Subcutaneous abdominal adipose tissue (tissue), 5 donors: ENCODE measurements at regions not wholly inside any gene's neighbourhood (a gene's known extent, or its start where the extent isn't known, plus 50 kb on each side); places are given as distances from the start of the nearest gene placed in this dataset.
"Not testable (repeated sequence)": the region's sequence is repeated elsewhere in the genome, so short reads cannot be mapped to it uniquely, and the experiment has no call there.

ENCODE experiments used
- H3K27ac ChIP-seq: one replicate; pipeline ENCODE4 v1.7.0; 2013; ENCODE audit warnings: low read depth, mild to moderate bottlenecking, inconsistent platforms, low read length, moderate library complexity
- H3K27me3 ChIP-seq, 5 donors: one replicate each; pipeline ENCODE4 v1.7.0; 2013; ENCODE audit warnings: low read length in 5 of 5, inconsistent platforms in 1 of 5; ENCODE audit not compliant: control insufficient read depth in 5 of 5, insufficient read depth in 4 of 5
- H3K36me3 ChIP-seq, 5 donors: one replicate each; pipeline ENCODE4 v1.7.0; 2013; ENCODE audit warnings: low read length in 5 of 5; ENCODE audit not compliant: control insufficient read depth in 5 of 5, insufficient read depth in 5 of 5
- H3K4me1 ChIP-seq, 5 donors: one replicate each; pipeline ENCODE4 v1.7.0; 2013; ENCODE audit warnings: low read length in 5 of 5, mild to moderate bottlenecking in 3 of 5, moderate library complexity in 1 of 5; ENCODE audit not compliant: control insufficient read depth in 5 of 5, insufficient read depth in 5 of 5
- H3K4me3 ChIP-seq, 5 donors: one replicate each; pipeline ENCODE4 v1.7.0; 2013; ENCODE audit warnings: low read length in 5 of 5, low read depth in 1 of 5
- H3K9ac ChIP-seq, 5 donors: one replicate each; pipeline ENCODE4 v1.7.0; 2013; ENCODE audit warnings: low read length in 5 of 5, mild to moderate bottlenecking in 4 of 5, moderate library complexity in 3 of 5
- H3K9me3 ChIP-seq, 5 donors: one replicate each; pipeline ENCODE4 v1.7.0; 2013; ENCODE audit warnings: low read length in 5 of 5; ENCODE audit not compliant: control insufficient read depth in 5 of 5
- donor health status: healthy.
- donor health status: healthy.
- donor health status: healthy.
- donor health status: healthy.
- donor health status: healthy.

GRCh38 chr9:31588006-31588405 lies 796.4 kb upstream of the ACO1 start:
- H3K4me1 ChIP-seq, result no peaks in the 10 kb centered on the region
- H3K27ac ChIP-seq, result no peak overlapping the region
- no peak overlapping the region for H3K4me3 ChIP-seq
- H3K27me3 ChIP-seq, result no peaks in the 10 kb centered on the region
- H3K9me3 ChIP-seq, result no peaks in the 10 kb centered on the region
- no peaks in the 10 kb centered on the region for H3K36me3 ChIP-seq
- no peak overlapping the region for H3K9ac ChIP-seq

GRCh38 chr9:31588756-31589155 lies 795.7 kb upstream of the ACO1 start:
- Histone ChIP-seq H3K27me3 (no peaks in the 10 kb centered on the region), H3K9ac (no peak overlapping the region), H3K4me3 (no peak overlapping the region), H3K4me1 (no peaks in the 10 kb centered on the region), H3K36me3 (no peaks in the 10 kb centered on the region), H3K9me3 (no peaks in the 10 kb centered on the region), H3K27ac (no peak overlapping the region)

DNA sequence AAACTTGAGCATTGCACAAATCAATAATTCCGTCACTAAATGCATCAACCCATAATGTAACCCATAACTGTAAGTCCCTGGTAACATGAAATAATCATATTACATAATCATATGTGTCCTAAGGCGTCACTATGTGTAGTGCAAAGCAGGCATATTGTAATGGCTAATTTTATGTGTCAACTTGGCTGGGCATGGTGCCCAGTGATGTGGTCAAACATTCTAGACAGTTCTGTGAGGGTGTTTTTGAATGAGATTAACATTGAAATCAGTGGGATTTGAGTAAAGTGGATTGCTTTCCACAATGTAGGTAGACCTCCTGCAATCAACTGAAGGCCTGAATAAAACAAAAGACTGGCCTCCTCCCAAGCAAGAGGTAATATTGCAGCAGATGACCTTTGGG lies 794.4 kb upstream of the ACO1 start:
- H3K9ac ChIP-seq, result no peak overlapping the region
- H3K4me3 ChIP-seq, result no peak overlapping the region
- no peak overlapping the region for H3K27ac ChIP-seq
- no peaks in the 10 kb centered on the region for H3K4me1 ChIP-seq
- no peaks in the 10 kb centered on the region for H3K9me3 ChIP-seq
- H3K27me3 ChIP-seq, result no peaks in the 10 kb centered on the region
- no peaks in the 10 kb centered on the region for H3K36me3 ChIP-seq

DNA sequence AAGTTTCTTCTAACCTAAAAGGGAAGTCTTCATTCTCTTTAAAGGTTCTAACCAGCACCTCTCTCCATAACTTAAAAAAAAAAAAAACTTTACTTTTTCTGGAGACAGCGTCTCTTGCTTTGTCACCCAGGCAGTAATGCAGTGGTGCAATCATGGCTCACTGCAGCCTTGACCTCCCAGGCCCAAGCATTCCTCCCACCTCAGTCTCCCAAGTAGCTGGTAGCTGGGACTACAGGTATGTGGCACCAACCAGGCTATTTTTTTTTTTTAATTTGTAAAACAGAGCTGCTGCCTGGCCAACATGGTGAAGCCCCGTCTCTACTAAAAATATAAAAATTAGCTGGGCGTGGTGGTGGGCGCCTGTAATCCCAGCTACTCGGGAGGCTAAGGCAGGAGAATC lies 787.4 kb upstream of the ACO1 start:
- not testable (repeated sequence) for H3K9ac ChIP-seq, H3K36me3 ChIP-seq, H3K4me1 ChIP-seq

GRCh38 chr9:31597977-31598376 lies 786.5 kb upstream of the ACO1 start:
- no peak overlapping the region for H3K9ac ChIP-seq
- H3K36me3 ChIP-seq, result no peaks in the 10 kb centered on the region
- H3K27ac ChIP-seq, result no peak overlapping the region
- no peaks in the 10 kb centered on the region for H3K4me1 ChIP-seq
- H3K27me3 ChIP-seq, result no peaks in the 10 kb centered on the region
- H3K9me3 ChIP-seq, result no peaks in the 10 kb centered on the region
- no peak overlapping the region for H3K4me3 ChIP-seq

More for the DNA sequence above, 787.4 kb upstream of the ACO1 start:
- H3K4me3 ChIP-seq, H3K27me3 ChIP-seq, H3K27ac ChIP-seq, H3K9me3 ChIP-seq: not testable (repeated sequence)

DNA sequence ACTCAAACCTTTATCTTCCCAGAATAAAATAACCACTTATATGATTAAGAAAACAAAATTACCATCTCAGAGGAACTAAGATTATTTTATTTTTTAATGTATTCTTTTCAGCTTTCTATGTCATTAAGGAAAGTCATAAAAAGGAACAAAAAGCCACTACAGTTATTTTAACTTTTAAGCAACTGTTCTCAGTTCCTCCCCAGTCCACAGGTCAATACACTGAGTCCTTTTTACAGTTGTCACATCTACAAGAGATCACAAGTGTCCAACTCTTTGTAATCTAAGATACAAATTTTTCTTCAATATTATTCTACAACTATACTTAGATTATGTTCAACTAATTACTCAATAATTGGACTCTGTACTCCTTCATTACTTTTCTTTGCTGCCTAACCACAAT lies 782.8 kb upstream of the ACO1 start:
- Histone ChIP-seq H3K27ac (no peak overlapping the region), H3K27me3 (no peaks in the 10 kb centered on the region), H3K4me1 (no peaks in the 10 kb centered on the region), H3K36me3 (no peaks in the 10 kb centered on the region), H3K9me3 (no peaks in the 10 kb centered on the region), H3K9ac (no peak overlapping the region), H3K4me3 (no peak overlapping the region)

DNA sequence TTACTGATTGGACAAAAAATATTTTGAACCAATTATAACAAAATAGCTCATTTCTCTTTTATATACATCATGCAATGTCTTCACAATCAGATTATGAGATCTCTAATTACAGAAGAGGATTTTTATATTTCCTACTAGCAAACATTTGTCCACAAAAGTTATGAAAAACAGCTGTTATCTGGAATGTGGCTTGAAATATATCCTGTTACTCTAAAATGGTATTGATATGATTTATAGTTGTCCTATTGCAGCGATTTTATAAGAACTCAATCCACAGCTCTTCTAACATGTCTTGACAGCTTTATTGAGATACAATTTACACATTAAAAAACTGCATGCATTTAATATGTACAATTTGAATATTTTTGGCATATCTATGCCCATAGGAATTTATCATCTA lies 779.9 kb upstream of the ACO1 start:
- H3K4me1 ChIP-seq, result no peaks in the 10 kb centered on the region
- H3K4me3 ChIP-seq, result no peak overlapping the region
- no peaks in the 10 kb centered on the region for H3K36me3 ChIP-seq
- H3K27ac ChIP-seq, result no peak overlapping the region
- H3K27me3 ChIP-seq, result no peaks in the 10 kb centered on the region
- no peak overlapping the region for H3K9ac ChIP-seq
- no peaks in the 10 kb centered on the region for H3K9me3 ChIP-seq

- H3K27ac ChIP-seq, result no peak overlapping the region
- H3K9ac ChIP-seq, result no peak overlapping the region
- no peaks in the 10 kb centered on the region for H3K36me3 ChIP-seq
- H3K4me1 ChIP-seq, result no peaks in the 10 kb centered on the region
- H3K9me3 ChIP-seq, result no peaks in the 10 kb centered on the region
- no peaks in the 10 kb centered on the region for H3K27me3 ChIP-seq
- H3K4me3 ChIP-seq, result no peak overlapping the region
Observed at GRCh38 chr9:31605164-31605563, 779.3 kb upstream of the ACO1 start.

- no peak overlapping the region for H3K27ac ChIP-seq
- H3K27me3 ChIP-seq, result no peaks in the 10 kb centered on the region
- H3K9me3 ChIP-seq, result no peaks in the 10 kb centered on the region
- no peak overlapping the region for H3K4me3 ChIP-seq
- H3K9ac ChIP-seq, result no peak overlapping the region
- H3K36me3 ChIP-seq, result no peaks in the 10 kb centered on the region
- no peaks in the 10 kb centered on the region for H3K4me1 ChIP-seq
Observed at GRCh38 chr9:31606678-31607077, 777.8 kb upstream of the ACO1 start.

DNA sequence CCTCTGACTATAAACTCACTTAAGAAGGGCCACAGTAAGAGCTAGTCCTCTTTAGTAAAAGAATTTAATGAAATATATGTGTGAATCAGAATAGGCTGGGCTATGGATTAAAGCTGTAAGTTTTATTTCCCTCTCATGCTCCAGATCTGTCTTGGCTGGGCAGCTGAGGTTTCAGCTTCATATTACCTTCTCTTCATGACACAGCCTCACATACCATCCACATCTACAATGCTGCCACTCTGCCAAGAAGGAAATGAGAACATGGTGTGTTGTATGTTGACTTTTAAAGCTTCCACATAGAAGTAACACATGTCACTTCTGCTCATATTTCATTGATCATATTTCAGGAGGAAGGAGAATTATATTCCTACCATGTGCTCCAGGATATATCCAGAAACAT lies 776.0 kb upstream of the ACO1 start:
- H3K27ac ChIP-seq, result no peak overlapping the region
- H3K36me3 ChIP-seq, result no peaks in the 10 kb centered on the region
- H3K4me3 ChIP-seq, result no peak overlapping the region
- no peaks in the 10 kb centered on the region for H3K4me1 ChIP-seq
- no peak overlapping the region for H3K9ac ChIP-seq
- no peaks in the 10 kb centered on the region for H3K27me3 ChIP-seq
- H3K9me3 ChIP-seq, result no peaks in the 10 kb centered on the region

DNA sequence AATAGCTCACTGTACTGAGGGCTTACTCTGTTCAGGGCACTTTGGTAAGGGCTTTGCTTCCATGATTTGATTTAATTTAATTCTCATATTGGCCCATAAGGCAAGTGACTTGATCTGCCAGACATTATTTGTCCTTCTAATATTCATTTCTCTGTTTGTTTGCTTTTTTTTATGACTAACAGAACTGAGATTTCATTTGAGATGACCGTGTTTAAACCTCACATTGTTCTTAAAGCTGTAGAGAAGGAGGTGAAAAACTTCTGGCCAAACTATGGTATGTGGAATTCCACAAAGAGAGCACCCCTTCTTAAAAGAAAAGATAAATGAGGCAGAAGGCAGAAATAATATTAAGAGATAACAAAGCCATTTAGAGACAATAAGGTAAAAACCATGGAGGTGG lies 775.6 kb upstream of the ACO1 start:
- H3K4me1 ChIP-seq, result no peaks in the 10 kb centered on the region
- no peak overlapping the region for H3K4me3 ChIP-seq
- no peaks in the 10 kb centered on the region for H3K36me3 ChIP-seq
- no peak overlapping the region for H3K9ac ChIP-seq
- H3K9me3 ChIP-seq, result no peaks in the 10 kb centered on the region
- no peaks in the 10 kb centered on the region for H3K27me3 ChIP-seq
- no peak overlapping the region for H3K27ac ChIP-seq
